ENCODE measurements at regions not wholly inside any gene's neighbourhood (a gene's known extent, or its start where the extent isn't known, plus 50 kb on each side); places are given as distances from the start of the nearest gene placed in this dataset.

DNA sequence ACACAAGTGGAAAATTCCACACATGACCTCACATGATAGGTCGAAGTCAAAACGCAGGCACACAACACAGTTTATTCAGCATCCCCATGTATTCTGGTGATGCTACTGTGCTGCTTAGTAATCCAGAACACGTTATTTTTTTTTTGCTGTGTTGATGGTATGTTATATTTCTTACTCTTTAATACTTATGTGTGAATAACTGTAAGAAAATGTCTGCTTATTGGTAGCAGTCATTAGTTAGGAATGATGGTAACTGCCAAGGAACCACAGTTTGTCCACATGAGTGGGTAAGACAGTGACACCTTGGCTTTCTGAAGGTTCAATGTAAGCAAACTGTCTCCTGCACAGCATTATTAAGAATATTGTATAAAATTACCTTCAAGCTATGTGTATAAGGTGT, 107.7 kb upstream of the DAPK1 start:
- no peak for DNase-seq (ENCODE audit: low read depth)
- no peak overlapping the region for H3K4me3 ChIP-seq (ENCODE audit: low read length)
- no peak for TF ChIP-seq CTCF (conservative IDR thresholded peaks at IDR 0.05; ENCODE audit: low read depth, low read length)

DNA sequence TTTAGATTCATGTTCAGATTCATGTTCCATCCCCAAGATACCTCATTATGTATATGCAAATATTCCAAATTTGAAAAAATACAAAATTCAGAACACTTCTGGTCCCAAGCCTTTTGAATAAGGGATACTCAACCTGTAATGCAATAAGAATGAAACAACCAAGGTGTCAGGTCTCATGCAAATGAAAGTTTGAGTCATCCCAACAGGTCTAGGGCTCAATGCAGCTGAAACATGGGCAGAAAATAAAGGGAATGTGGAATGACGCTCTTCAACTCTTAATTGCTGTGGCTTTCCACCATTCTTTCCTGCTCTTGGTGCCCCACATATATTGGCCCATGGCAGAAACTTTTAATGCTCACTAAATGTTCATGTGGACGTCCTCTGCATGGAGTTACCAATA, 107.3 kb upstream of the DAPK1 start:
- no peak for TF ChIP-seq CTCF (conservative IDR thresholded peaks at IDR 0.05; ENCODE audit: low read depth, low read length)
- no peak for DNase-seq (ENCODE audit: low read depth)
- H3K4me3 ChIP-seq (ENCODE audit: low read length): no peak overlapping the region

GRCh38 chr9:87392086-87392485, 105.6 kb upstream of the DAPK1 start:
- DNase-seq (ENCODE audit: low read depth): no peak
- TF ChIP-seq CTCF (conservative IDR thresholded peaks at IDR 0.05; ENCODE audit: low read depth, low read length): no peak
- no peak overlapping the region for H3K4me3 ChIP-seq (ENCODE audit: low read length)

DNA sequence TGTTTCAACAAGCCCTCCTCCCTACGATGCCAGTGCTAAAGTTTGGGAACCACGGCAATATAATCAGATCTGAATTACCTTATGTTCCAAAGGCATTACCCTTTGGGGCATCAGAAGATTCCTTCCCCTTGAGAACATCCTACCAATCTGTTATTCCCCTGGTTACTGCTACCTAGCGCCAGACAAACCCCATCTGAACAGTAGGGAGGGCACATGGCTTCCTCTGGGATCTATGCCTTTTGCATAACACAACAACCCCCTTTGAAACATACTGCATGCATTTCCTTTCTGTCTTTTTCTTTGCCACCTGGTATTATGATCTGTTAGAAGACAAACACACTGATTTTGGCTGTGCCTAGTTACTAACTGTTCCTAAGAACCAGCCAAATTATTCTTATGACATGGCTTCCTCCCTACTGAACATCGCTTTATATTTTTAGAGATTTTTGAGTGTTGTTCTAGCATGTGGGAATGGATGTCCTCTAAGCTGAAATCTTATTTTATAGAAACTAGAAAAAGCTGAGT, 103.9 kb upstream of the DAPK1 start:
- H3K4me3 ChIP-seq (ENCODE audit: low read length): no peak overlapping the region
- no peak for TF ChIP-seq CTCF (conservative IDR thresholded peaks at IDR 0.05; ENCODE audit: low read depth, low read length)
- DNase-seq (ENCODE audit: low read depth): no peak

DNA sequence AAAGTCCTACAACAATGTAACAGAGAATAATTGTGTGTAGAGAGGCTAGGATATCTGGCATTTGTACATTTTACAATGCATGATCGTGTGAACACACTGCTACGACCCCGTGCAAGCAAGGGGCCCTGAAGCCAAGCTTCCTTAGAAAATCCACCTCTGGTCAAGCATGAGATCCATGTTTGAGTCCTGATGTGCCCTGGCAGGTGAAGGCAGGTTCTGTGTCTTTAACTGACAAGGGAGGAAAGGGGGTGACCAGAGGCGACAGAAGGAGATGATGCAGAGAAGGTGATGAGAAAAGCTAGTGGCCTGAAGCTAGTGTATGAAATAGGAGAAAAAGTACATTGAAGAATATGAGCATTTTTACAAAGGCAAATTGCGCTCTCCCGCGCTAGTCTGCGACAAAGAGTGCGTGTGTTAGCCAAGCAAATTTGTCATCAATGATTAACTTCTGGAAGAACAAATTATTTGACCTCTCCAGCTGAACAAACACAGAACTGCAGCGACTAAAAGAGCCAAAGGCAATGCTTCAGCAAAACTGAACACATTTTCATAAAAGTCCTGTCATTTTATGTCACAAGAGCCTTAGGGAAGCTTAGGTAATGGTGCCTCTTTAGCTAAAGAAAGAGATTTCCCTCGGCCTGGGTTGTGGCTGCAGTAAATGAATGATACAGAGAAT, 101.7 kb upstream of the DAPK1 start:
- TF ChIP-seq CTCF (conservative IDR thresholded peaks at IDR 0.05; ENCODE audit: low read depth, low read length): no peak
- H3K4me3 ChIP-seq (ENCODE audit: low read length): no peak overlapping the region
- DNase-seq (ENCODE audit: low read depth): no peak

- H3K4me3 ChIP-seq (ENCODE audit: low read length): no peak overlapping the region
- no peak for TF ChIP-seq CTCF (conservative IDR thresholded peaks at IDR 0.05; ENCODE audit: low read depth, low read length)
- no peak for DNase-seq (ENCODE audit: low read depth)
These were observed 96.0 kb upstream of the DAPK1 start for GRCh38 chr9:87401681-87402080.

- TF ChIP-seq CTCF (conservative IDR thresholded peaks at IDR 0.05; ENCODE audit: low read depth, low read length): no peak
- DNase-seq (ENCODE audit: low read depth): no peak
- H3K4me3 ChIP-seq (ENCODE audit: low read length): no peak overlapping the region
These were observed 95.1 kb upstream of the DAPK1 start for GRCh38 chr9:87402537-87402936.

Measured in retinal pigment epithelial cell (primary cell).